ENCODE measurements at regions not wholly inside any gene's neighbourhood (a gene's known extent, or its start where the extent isn't known, plus 50 kb on each side); places are given as distances from the start of the nearest gene placed in this dataset.
A peak's percentile ranks its signal among the peaks of the same experiment; 100 is the strongest.

GRCh38 chr17:71166311-71166710 is 954.5 kb upstream of the SOX9 start:
- Histone ChIP-seq H3K9me3 (ENCODE audit: control insufficient read depth in 2 of 3, insufficient read depth in 1 of 3, low read length in 3 of 3) (no peaks in the 10 kb centered on the region), H3K27me3 (ENCODE audit: control insufficient read depth, insufficient read depth, low read length) (no peaks in the 10 kb centered on the region), H3K9ac (ENCODE audit: low read length in 3 of 3) (no peak overlapping the region), H3K27ac (ENCODE audit: low read depth in 2 of 2, low read length in 2 of 2) (no peak overlapping the region), H3K36me3 (ENCODE audit: control insufficient read depth in 2 of 3, insufficient read depth in 3 of 3, low read length in 3 of 3) (no peaks in the 10 kb centered on the region), H3K4me3 (ENCODE audit: low read length in 3 of 3) (no peak overlapping the region), H3K4me1 (ENCODE audit: control insufficient read depth in 2 of 3, insufficient read depth in 2 of 3, low read depth in 1 of 3, low read length in 3 of 3) (no peaks in the 10 kb centered on the region)
- FAIRE-seq (no peak), DNase-seq (peak in 1 of 5 donors; percentile 54)
- intact Hi-C loops (cut with DNase I) = no loop called here
- no peak for TF ChIP-seq CTCF (IDR thresholded peaks at IDR 0.05; ENCODE audit: borderline replicate concordance, extremely low read depth, insufficient read depth)

DNA sequence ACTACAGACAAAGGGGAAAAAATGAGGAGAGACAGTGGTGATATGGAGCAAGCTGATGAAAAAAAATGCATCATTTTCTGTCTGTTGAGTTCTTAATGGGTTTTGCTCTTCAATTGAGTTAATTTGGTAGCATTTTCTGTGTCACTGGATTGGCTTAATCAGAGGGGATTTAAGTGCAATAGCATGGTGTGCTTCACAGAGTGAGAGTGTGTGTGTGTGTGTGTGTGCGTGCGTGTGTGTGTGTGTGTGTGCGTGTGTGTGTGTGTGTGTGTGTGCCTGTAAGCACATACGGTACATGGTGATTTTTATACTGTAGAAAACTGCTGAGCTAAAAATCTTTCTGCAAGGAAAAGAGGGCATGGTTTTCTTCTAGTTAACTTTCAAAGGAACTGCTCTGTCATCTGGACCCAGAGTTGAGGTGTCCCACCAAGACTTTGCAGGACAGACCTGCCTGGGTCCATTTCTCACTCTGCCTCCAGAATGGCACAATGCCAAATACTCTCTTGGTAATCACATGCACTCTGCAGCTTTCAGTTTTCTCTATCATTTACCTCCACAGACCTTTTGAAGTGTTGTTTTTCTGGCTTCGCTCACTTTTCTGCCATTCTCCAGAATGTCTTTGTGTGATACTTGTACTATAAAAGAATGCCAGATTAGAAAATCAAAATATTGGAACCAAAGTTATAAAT is 952.6 kb upstream of the SOX9 start:
- FAIRE-seq (no peak), DNase-seq (no peak)
- Histone ChIP-seq H3K27ac (ENCODE audit: low read depth in 2 of 2, low read length in 2 of 2) (no peak overlapping the region), H3K9me3 (ENCODE audit: control insufficient read depth in 2 of 3, insufficient read depth in 1 of 3, low read length in 3 of 3) (no peaks in the 10 kb centered on the region), H3K27me3 (ENCODE audit: control insufficient read depth, insufficient read depth, low read length) (no peaks in the 10 kb centered on the region), H3K4me3 (ENCODE audit: low read length in 3 of 3) (no peak overlapping the region), H3K4me1 (ENCODE audit: control insufficient read depth in 2 of 3, insufficient read depth in 2 of 3, low read depth in 1 of 3, low read length in 3 of 3) (no peaks in the 10 kb centered on the region), H3K9ac (ENCODE audit: low read length in 3 of 3) (no peak overlapping the region), H3K36me3 (ENCODE audit: control insufficient read depth in 2 of 3, insufficient read depth in 3 of 3, low read length in 3 of 3) (no peaks in the 10 kb centered on the region)
- intact Hi-C loops (cut with DNase I) = no loop called here
- TF ChIP-seq CTCF (IDR thresholded peaks at IDR 0.05; ENCODE audit: borderline replicate concordance, extremely low read depth, insufficient read depth) = no peak

GRCh38 chr17:71170070-71170469 is 950.8 kb upstream of the SOX9 start:
- Histone ChIP-seq H3K27me3 (ENCODE audit: control insufficient read depth, insufficient read depth, low read length) (no peaks in the 10 kb centered on the region), H3K36me3 (ENCODE audit: control insufficient read depth in 2 of 3, insufficient read depth in 3 of 3, low read length in 3 of 3) (no peaks in the 10 kb centered on the region), H3K4me1 (ENCODE audit: control insufficient read depth in 2 of 3, insufficient read depth in 2 of 3, low read depth in 1 of 3, low read length in 3 of 3) (no peaks in the 10 kb centered on the region), H3K27ac (ENCODE audit: low read depth in 2 of 2, low read length in 2 of 2) (no peak overlapping the region), H3K4me3 (ENCODE audit: low read length in 3 of 3) (no peak overlapping the region), H3K9me3 (ENCODE audit: control insufficient read depth in 2 of 3, insufficient read depth in 1 of 3, low read length in 3 of 3) (no peaks in the 10 kb centered on the region), H3K9ac (ENCODE audit: low read length in 3 of 3) (no peak overlapping the region)
- FAIRE-seq (no peak), DNase-seq (no peak)
- intact Hi-C loops (cut with DNase I) = no loop called here
- TF ChIP-seq CTCF (IDR thresholded peaks at IDR 0.05; ENCODE audit: borderline replicate concordance, extremely low read depth, insufficient read depth) = no peak

DNA sequence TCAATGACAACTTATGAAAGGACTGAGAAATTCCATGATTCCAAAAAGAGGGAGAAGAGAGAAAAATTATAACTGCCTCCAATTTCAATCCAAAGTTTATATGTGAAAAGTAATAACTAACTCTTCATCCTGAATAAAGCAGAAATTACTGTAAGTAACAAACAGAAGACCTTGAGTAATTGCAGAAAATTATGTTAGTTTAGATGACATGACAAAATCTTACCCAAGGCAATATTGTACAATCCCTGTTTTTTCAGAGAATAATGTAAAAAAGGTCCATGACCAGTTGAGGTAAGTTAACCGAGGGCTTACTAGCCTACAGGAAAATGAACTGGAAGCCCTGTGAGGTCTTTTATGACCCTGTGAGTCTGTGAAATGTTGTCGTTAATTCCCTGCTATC is 949.5 kb upstream of the SOX9 start:
- no peaks in the 10 kb centered on the region for H3K4me1 ChIP-seq (ENCODE audit: control insufficient read depth in 2 of 3, insufficient read depth in 2 of 3, low read depth in 1 of 3, low read length in 3 of 3)
- no peak overlapping the region for H3K4me3 ChIP-seq (ENCODE audit: low read length in 3 of 3)
- intact Hi-C loops (cut with DNase I) = no loop called here
- no peak for TF ChIP-seq CTCF (IDR thresholded peaks at IDR 0.05; ENCODE audit: borderline replicate concordance, extremely low read depth, insufficient read depth)
- no peaks in the 10 kb centered on the region for H3K36me3 ChIP-seq (ENCODE audit: control insufficient read depth in 2 of 3, insufficient read depth in 3 of 3, low read length in 3 of 3)
- H3K27ac ChIP-seq (ENCODE audit: low read depth in 2 of 2, low read length in 2 of 2) = no peak overlapping the region
- no peak overlapping the region for H3K9ac ChIP-seq (ENCODE audit: low read length in 3 of 3)
- DNase-seq (no peak), FAIRE-seq (no peak)
- H3K9me3 ChIP-seq (ENCODE audit: control insufficient read depth in 2 of 3, insufficient read depth in 1 of 3, low read length in 3 of 3) = no peaks in the 10 kb centered on the region
- H3K27me3 ChIP-seq (ENCODE audit: control insufficient read depth, insufficient read depth, low read length) = no peaks in the 10 kb centered on the region

All from kidney (tissue), 13 donors.